ENCODE measurements at regions not wholly inside any gene's neighbourhood (a gene's known extent, or its start where the extent isn't known, plus 50 kb on each side); places are given as distances from the start of the nearest gene placed in this dataset.
"Not testable (repeated sequence)": the region's sequence is repeated elsewhere in the genome, so short reads cannot be mapped to it uniquely, and the experiment has no call there.

GRCh38 chr5:12623408-12623807, 719.2 kb upstream of the CTNND2 start:
- Mint-ChIP-seq H3K27ac (no peak overlapping the region), H3K4me1 (ENCODE audit: low read depth in 2 of 2) (no peaks in the 10 kb centered on the region), H3K36me3 (ENCODE audit: insufficient read depth) (no peaks in the 10 kb centered on the region), H3K9me3 (peaks cover 3 to 8% of the 10 kb centered on the region in 2 donors), H3K4me3 (no peak overlapping the region), H3K27me3 (no peaks in the 10 kb centered on the region)
- no peak for ATAC-seq (replicated peaks)
- DNase-seq: no peak

DNA sequence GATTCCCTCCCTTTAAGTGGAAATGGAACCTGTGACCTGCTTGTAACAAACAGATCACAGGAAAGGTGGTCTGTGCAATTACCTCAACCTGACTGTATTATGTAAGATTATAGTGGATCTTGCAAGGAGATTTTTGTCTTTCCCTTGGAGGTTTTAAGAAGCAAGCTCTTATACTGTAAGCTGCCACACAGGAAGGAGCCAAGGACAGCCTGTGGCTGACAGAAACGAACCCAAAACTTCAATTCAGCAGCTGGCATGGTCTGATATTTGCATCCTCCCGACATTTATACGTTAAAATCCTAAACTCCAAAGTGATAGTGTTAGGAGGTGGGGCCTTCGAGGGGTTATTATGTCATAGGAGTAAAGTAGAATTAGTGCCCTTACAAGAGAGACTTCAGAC, 711.8 kb upstream of the CTNND2 start:
- DNase-seq (no peak), ATAC-seq (replicated peaks) (no peak)
- Mint-ChIP-seq H3K4me3 (no peak overlapping the region), H3K27me3 (no peaks in the 10 kb centered on the region), H3K27ac (no peak overlapping the region), H3K4me1 (ENCODE audit: low read depth in 2 of 2) (no peaks in the 10 kb centered on the region), H3K9me3 (peaks cover 2 to 8% of the 10 kb centered on the region in 2 donors), H3K36me3 (ENCODE audit: insufficient read depth) (no peaks in the 10 kb centered on the region)

DNA sequence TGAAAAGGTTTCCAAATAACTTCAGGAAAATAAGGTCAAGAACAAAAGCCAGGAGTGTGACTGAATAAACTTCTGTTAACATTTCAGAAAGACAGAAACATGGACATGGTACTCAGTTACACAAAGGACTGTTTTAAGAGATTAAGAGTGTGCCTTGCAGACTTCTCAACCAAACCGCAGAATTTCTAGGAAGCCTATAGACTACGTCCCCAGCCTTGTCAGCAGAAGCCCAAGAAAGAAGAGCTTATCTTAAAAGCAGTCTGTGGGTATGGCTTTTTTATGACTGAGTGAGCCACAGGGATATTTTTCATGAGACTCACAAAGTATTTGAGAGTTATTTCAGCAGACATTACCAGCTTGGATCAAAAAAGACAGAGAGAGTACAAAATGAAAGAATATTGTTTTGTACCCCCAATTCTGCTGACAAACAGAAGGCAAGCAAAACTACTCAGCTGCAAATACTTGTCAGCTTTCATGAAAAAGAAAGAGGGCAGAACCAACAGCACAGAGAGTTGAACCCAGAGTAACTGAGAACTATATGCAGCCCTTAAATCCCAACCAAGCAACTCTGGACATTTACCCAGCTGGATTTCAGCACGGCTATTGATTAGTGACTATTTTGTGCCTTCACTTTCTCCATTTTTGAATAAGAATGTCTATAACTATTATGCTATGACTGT, 711.0 kb upstream of the CTNND2 start:
- Mint-ChIP-seq H3K4me3 (no peak overlapping the region), H3K4me1 (ENCODE audit: low read depth in 2 of 2) (no peaks in the 10 kb centered on the region), H3K36me3 (ENCODE audit: insufficient read depth) (no peaks in the 10 kb centered on the region), H3K27ac (no peak overlapping the region), H3K9me3 (peaks cover 2 to 8% of the 10 kb centered on the region in 2 donors), H3K27me3 (no peaks in the 10 kb centered on the region)
- no peak for DNase-seq
- no peak for ATAC-seq (replicated peaks)

DNA sequence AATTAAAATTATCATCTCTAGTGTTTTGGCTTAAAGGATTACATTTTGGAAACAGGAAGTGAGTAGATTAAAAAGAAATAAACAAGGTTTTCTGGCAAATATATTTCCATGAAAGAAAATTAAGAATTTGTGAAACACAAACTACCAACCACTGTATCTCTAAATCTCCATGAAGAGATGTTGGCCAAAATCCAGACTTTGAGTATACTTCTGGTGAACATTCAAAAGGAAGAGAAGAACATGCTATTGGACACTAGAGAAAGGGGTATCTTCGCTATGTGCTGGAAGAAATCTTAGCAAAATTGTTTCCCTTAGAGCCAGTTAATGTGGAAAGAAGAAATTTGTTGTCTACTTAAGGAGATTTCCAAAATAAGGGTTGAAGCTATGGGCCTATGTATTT, 710.4 kb upstream of the CTNND2 start:
- H3K27me3 Mint-ChIP-seq: no peaks in the 10 kb centered on the region
- H3K27ac Mint-ChIP-seq: no peak overlapping the region
- DNase-seq (no peak), ATAC-seq (replicated peaks) (no peak)
- H3K4me1 Mint-ChIP-seq (ENCODE audit: low read depth in 2 of 2): no peaks in the 10 kb centered on the region
- H3K9me3 Mint-ChIP-seq: peaks cover 0 to under 1% of the 10 kb centered on the region in 2 donors
- no peak overlapping the region for H3K4me3 Mint-ChIP-seq
- no peaks in the 10 kb centered on the region for H3K36me3 Mint-ChIP-seq (ENCODE audit: insufficient read depth)

- no peaks in the 10 kb centered on the region for H3K4me1 Mint-ChIP-seq (ENCODE audit: low read depth in 2 of 2)
- H3K27me3 Mint-ChIP-seq: no peaks in the 10 kb centered on the region
- DNase-seq (no peak), ATAC-seq (replicated peaks) (no peak)
- H3K9me3 Mint-ChIP-seq: peaks cover 0 to 6% of the 10 kb centered on the region in 2 donors
- no peak overlapping the region for H3K4me3 Mint-ChIP-seq
- H3K27ac Mint-ChIP-seq: no peak overlapping the region
- H3K36me3 Mint-ChIP-seq (ENCODE audit: insufficient read depth): no peaks in the 10 kb centered on the region
Measured at GRCh38 chr5:12611132-12611531, 706.9 kb upstream of the CTNND2 start.

- not testable (repeated sequence) for H3K27me3 Mint-ChIP-seq; H3K36me3 Mint-ChIP-seq (ENCODE audit: insufficient read depth); H3K27ac Mint-ChIP-seq; DNase-seq; H3K4me1 Mint-ChIP-seq (ENCODE audit: low read depth in 2 of 2); H3K4me3 Mint-ChIP-seq; ATAC-seq (replicated peaks)
- H3K9me3 Mint-ChIP-seq: peaks cover 0 to 15% of the 10 kb centered on the region in 2 donors
Measured at GRCh38 chr5:12607817-12608216, 703.6 kb upstream of the CTNND2 start.

GRCh38 chr5:12592228-12592627, 688.0 kb upstream of the CTNND2 start:
- Mint-ChIP-seq H3K9me3 (peaks cover 0 to 7% of the 10 kb centered on the region in 2 donors), H3K27me3 (no peaks in the 10 kb centered on the region), H3K27ac (no peak overlapping the region), H3K4me3 (no peak overlapping the region), H3K36me3 (ENCODE audit: insufficient read depth) (no peaks in the 10 kb centered on the region), H3K4me1 (ENCODE audit: low read depth in 2 of 2) (no peaks in the 10 kb centered on the region)
- ATAC-seq (replicated peaks) (no peak), DNase-seq (no peak)

- no peak overlapping the region for H3K27ac Mint-ChIP-seq
- no peaks in the 10 kb centered on the region for H3K36me3 Mint-ChIP-seq (ENCODE audit: insufficient read depth)
- no peak for DNase-seq
- no peaks in the 10 kb centered on the region for H3K27me3 Mint-ChIP-seq
- H3K9me3 Mint-ChIP-seq: no peaks in the 10 kb centered on the region
- no peak overlapping the region for H3K4me3 Mint-ChIP-seq
- ATAC-seq (replicated peaks): no peak
- H3K4me1 Mint-ChIP-seq (ENCODE audit: low read depth in 2 of 2): no peaks in the 10 kb centered on the region
Measured at GRCh38 chr5:12586406-12586805, 682.2 kb upstream of the CTNND2 start.

DNA sequence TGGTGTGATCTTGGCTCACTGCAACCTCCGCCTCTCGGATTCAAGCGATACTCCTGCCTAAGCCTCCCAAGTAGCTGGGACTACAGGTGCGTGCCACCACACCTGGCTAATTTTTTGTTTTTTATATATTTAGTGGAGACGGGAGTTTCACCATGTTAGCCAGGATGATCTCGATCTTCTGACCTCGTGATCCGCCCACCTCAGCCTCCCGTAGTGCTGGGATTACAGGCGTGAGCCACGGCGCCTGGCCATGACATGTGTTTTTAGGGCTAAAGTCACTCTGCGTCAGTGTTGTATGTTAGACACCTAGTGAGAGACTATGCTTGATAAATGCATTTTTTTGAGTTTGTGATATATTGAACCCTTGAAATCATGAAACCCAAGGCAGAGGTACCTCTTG, 674.6 kb upstream of the CTNND2 start:
- H3K9me3 Mint-ChIP-seq; H3K27me3 Mint-ChIP-seq; H3K4me1 Mint-ChIP-seq (ENCODE audit: low read depth in 2 of 2); H3K36me3 Mint-ChIP-seq (ENCODE audit: insufficient read depth); DNase-seq; H3K4me3 Mint-ChIP-seq; ATAC-seq (replicated peaks); H3K27ac Mint-ChIP-seq: not testable (repeated sequence)

- not testable (repeated sequence) for H3K9me3 Mint-ChIP-seq
Measured at GRCh38 chr5:12576953-12577352, 672.7 kb upstream of the CTNND2 start.

GRCh38 chr5:12574298-12575093, 670.2 kb upstream of the CTNND2 start:
- not testable (repeated sequence) for H3K36me3 Mint-ChIP-seq (ENCODE audit: insufficient read depth); H3K27me3 Mint-ChIP-seq; ATAC-seq (replicated peaks)

More at GRCh38 chr5:12576953-12577352, 672.7 kb upstream of the CTNND2 start:
- not testable (repeated sequence) for H3K27ac Mint-ChIP-seq; H3K36me3 Mint-ChIP-seq (ENCODE audit: insufficient read depth); H3K4me1 Mint-ChIP-seq (ENCODE audit: low read depth in 2 of 2); H3K4me3 Mint-ChIP-seq; DNase-seq; H3K27me3 Mint-ChIP-seq; ATAC-seq (replicated peaks)

DNA sequence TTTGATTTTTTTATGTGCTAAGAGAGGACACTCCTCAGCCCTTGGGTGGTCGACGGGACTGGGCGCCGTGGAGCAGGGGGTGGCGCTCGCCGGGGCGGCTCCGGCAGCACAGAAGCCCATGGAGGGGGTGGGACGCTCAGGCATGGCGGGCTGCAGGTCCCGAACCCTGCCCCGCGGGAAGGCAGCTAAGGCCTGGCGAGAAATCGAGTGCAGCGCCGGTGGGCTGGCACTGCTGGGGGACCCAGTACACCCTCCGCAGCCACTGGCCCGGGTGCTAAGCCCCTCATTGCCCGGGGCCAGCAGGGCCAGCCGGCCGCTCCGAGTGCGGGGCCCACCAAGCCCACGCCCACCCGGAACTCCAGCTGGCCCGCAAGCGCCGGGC, 669.7 kb upstream of the CTNND2 start:
- H3K36me3 Mint-ChIP-seq (ENCODE audit: insufficient read depth); ATAC-seq (replicated peaks); H3K4me3 Mint-ChIP-seq; H3K9me3 Mint-ChIP-seq; H3K27me3 Mint-ChIP-seq; H3K27ac Mint-ChIP-seq; H3K4me1 Mint-ChIP-seq (ENCODE audit: low read depth in 2 of 2); DNase-seq: not testable (repeated sequence)

More at GRCh38 chr5:12574298-12575093, 670.2 kb upstream of the CTNND2 start:
- H3K4me1 Mint-ChIP-seq (ENCODE audit: low read depth in 2 of 2); H3K27ac Mint-ChIP-seq; H3K4me3 Mint-ChIP-seq; H3K9me3 Mint-ChIP-seq; DNase-seq: not testable (repeated sequence)

DNA sequence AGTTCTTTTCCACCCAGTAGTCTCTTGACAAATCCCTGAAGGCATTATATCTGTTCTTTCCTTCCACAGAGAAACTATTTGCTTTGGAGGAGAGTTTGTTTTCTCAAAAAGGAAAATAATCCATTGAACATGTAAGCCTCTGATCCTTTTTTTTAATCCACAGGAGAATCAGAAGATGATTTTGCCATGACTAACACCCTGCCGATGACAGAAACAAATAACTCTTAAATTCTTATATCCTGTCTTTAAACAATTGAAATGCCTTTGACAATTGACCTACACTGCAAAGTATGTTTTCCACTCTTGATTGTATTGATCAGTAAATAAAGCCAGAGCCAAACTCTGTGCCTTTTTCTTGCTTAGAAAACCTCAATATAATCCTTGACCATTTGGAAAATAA, 666.4 kb upstream of the CTNND2 start:
- no peaks in the 10 kb centered on the region for H3K9me3 Mint-ChIP-seq
- H3K27me3 Mint-ChIP-seq: no peaks in the 10 kb centered on the region
- DNase-seq (no peak), ATAC-seq (replicated peaks) (no peak)
- no peak overlapping the region for H3K27ac Mint-ChIP-seq
- H3K4me3 Mint-ChIP-seq: no peak overlapping the region
- no peaks in the 10 kb centered on the region for H3K4me1 Mint-ChIP-seq (ENCODE audit: low read depth in 2 of 2)
- peaks cover 4% of the 10 kb centered on the region for H3K36me3 Mint-ChIP-seq (ENCODE audit: insufficient read depth)

- Mint-ChIP-seq H3K4me3 (no peak overlapping the region), H3K36me3 (ENCODE audit: insufficient read depth) (peaks cover 4% of the 10 kb centered on the region), H3K27me3 (no peaks in the 10 kb centered on the region), H3K4me1 (ENCODE audit: low read depth in 2 of 2) (no peaks in the 10 kb centered on the region), H3K9me3 (no peaks in the 10 kb centered on the region), H3K27ac (no peak overlapping the region)
- ATAC-seq (replicated peaks) (no peak), DNase-seq (no peak)
Measured at GRCh38 chr5:12566441-12566840, 662.2 kb upstream of the CTNND2 start.
